Activated B cell treated with CpG ODN at 0.5 μM for 24 hours (primary cell): ENCODE measurements at regions not wholly inside any gene's neighbourhood (a gene's known extent, or its start where the extent isn't known, plus 50 kb on each side); places are given as distances from the start of the nearest gene placed in this dataset.

Experiments used
- ATAC-seq: fragments of 200-7000 bp; cut with Tn5 transposase; one replicate; pipeline ENCODE4 v1.10.0; 2021; ENCODE audit warnings: low read depth, mild to moderate bottlenecking, moderate library complexity
- CTCF ChIA-PET: fragments of 350-600 bp; sonication (Branson Sonifier 250); formaldehyde crosslinking; loops from one replicate; lab custom pipeline; 2021; ENCODE audit warnings: antibody characterized with exemption; lab: Charles Lee
- POLR2A ChIA-PET: fragments of 350-600 bp; sonication (Branson Sonifier 250); formaldehyde crosslinking; loops from one replicate; lab custom pipeline; 2021; ENCODE audit warnings: antibody characterized with exemption; lab: Charles Lee
- DNase-seq: peaks from one replicate; pipeline ENCODE4 v3.0.0; 2022
- H3K27ac Mint-ChIP-seq: one replicate; pipeline ENCODE4 v1.8.0; 2020; ENCODE audit warnings: mixed read lengths
- H3K27me3 Mint-ChIP-seq: one replicate; pipeline ENCODE4 v1.8.0; 2021; ENCODE audit warnings: mixed read lengths
- H3K36me3 Mint-ChIP-seq: one replicate; pipeline ENCODE4 v1.8.0; 2021; ENCODE audit warnings: low read depth, mixed read lengths
- H3K4me1 Mint-ChIP-seq: one replicate; pipeline ENCODE4 v1.8.0; 2021; ENCODE audit warnings: mixed read lengths
- H3K4me3 Mint-ChIP-seq: one replicate; pipeline ENCODE4 v1.8.0; 2020; ENCODE audit warnings: mild to moderate bottlenecking, mixed read lengths
- H3K9me3 Mint-ChIP-seq: one replicate; pipeline ENCODE4 v1.8.0; 2020; ENCODE audit warnings: mixed read lengths
- intact Hi-C: fragments of 100-400 bp; cut with micrococcal nuclease; formaldehyde crosslinking; loops from one replicate; pipeline ENCODE4 v1.15.1; 2024
- TF ChIP-seq, protein P1 (sequence below): fragments of 200-600 bp; IDR thresholded peaks from one replicate; pipeline ENCODE4 v1.8.0; 2022; ENCODE audit warnings: antibody characterized with exemption, mild to moderate bottlenecking

GRCh38 chr11:97201743-97202612 is 812.2 kb downstream of the JRKL start:
- H3K4me1 Mint-ChIP-seq, result no peaks in the 10 kb centered on the region
- no peaks in the 10 kb centered on the region for H3K27me3 Mint-ChIP-seq
- peaks cover 4% of the 10 kb centered on the region for H3K9me3 Mint-ChIP-seq
- DNase-seq, result no peak
- TF ChIP-seq, protein P1, sequence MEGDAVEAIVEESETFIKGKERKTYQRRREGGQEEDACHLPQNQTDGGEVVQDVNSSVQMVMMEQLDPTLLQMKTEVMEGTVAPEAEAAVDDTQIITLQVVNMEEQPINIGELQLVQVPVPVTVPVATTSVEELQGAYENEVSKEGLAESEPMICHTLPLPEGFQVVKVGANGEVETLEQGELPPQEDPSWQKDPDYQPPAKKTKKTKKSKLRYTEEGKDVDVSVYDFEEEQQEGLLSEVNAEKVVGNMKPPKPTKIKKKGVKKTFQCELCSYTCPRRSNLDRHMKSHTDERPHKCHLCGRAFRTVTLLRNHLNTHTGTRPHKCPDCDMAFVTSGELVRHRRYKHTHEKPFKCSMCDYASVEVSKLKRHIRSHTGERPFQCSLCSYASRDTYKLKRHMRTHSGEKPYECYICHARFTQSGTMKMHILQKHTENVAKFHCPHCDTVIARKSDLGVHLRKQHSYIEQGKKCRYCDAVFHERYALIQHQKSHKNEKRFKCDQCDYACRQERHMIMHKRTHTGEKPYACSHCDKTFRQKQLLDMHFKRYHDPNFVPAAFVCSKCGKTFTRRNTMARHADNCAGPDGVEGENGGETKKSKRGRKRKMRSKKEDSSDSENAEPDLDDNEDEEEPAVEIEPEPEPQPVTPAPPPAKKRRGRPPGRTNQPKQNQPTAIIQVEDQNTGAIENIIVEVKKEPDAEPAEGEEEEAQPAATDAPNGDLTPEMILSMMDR, result no peak
- H3K4me3 Mint-ChIP-seq, result no peak overlapping the region
- no peak for ATAC-seq
- H3K36me3 Mint-ChIP-seq, result no peaks in the 10 kb centered on the region
- intact Hi-C loops, result no loop called here
- no peak overlapping the region for H3K27ac Mint-ChIP-seq
- CTCF ChIA-PET, result no interaction called here
- POLR2A ChIA-PET, result no interaction called here

- ATAC-seq, result no peak
- Mint-ChIP-seq H3K4me1 (no peaks in the 10 kb centered on the region), H3K27me3 (no peaks in the 10 kb centered on the region), H3K36me3 (no peaks in the 10 kb centered on the region), H3K27ac (no peak overlapping the region), H3K9me3 (peaks cover 4% of the 10 kb centered on the region), H3K4me3 (no peak overlapping the region)
- POLR2A ChIA-PET, result no interaction called here
- CTCF ChIA-PET, result no interaction called here
- TF ChIP-seq, protein P1, result no peak
- intact Hi-C loops, result no loop called here
- no peak for DNase-seq
These were observed 812.9 kb downstream of the JRKL start for GRCh38 chr11:97202613-97203292.

GRCh38 chr11:97218011-97218410 is 828.2 kb downstream of the JRKL start:
- peaks cover 6% of the 10 kb centered on the region for H3K9me3 Mint-ChIP-seq
- H3K36me3 Mint-ChIP-seq, result no peaks in the 10 kb centered on the region
- H3K4me3 Mint-ChIP-seq, result no peak overlapping the region
- intact Hi-C loops, result no loop called here
- TF ChIP-seq, protein P1, result no peak
- ChIA-PET CTCF (no interaction called here), POLR2A (no interaction called here)
- DNase-seq (no peak), ATAC-seq (no peak)
- H3K27ac Mint-ChIP-seq, result no peak overlapping the region
- no peaks in the 10 kb centered on the region for H3K4me1 Mint-ChIP-seq
- H3K27me3 Mint-ChIP-seq, result no peaks in the 10 kb centered on the region

DNA sequence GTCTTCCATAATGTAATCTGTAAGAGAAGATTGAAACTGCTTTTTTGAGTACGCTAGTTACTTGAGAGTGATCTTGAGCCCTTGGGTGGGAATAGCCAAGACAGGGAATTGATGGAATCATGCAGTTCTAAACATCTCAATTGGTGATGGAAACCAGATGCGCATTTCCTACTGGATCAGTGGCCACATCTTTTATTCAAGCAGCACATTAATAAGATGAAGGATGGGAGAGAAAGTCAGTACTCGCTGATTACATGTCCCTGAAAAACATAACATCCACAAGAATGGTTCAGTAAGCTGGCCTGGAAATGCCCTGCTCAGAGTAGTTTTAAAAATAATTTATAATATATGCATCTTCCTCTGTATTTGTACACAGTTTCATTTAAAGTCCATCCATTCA is 833.8 kb downstream of the JRKL start:
- Mint-ChIP-seq H3K4me1 (no peaks in the 10 kb centered on the region), H3K36me3 (no peaks in the 10 kb centered on the region), H3K9me3 (peaks cover 2% of the 10 kb centered on the region), H3K27me3 (no peaks in the 10 kb centered on the region), H3K4me3 (no peak overlapping the region), H3K27ac (no peak overlapping the region)
- CTCF ChIA-PET, result no interaction called here
- POLR2A ChIA-PET, result no interaction called here
- intact Hi-C loops, result no loop called here
- ATAC-seq, result no peak
- no peak for DNase-seq
- TF ChIP-seq, protein P1, result no peak

DNA sequence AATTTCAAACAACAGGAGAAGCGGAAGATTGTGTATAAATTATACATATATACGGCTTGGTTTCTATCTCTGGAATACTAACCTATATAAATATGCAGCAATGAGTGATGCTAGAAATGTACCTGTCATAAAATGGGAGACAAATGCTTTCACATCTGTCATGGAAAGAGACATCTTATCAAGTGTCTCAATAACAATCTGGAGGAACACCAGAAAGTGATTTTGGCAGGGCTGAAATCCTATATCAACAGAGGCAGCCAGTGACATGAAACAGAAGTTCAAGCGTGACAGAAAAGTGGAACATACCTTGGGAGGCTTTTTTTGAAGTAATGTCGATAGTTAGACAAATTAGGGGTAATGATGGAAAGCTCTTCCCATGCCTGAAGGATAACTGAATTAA is 834.6 kb downstream of the JRKL start:
- intact Hi-C loops, result no loop called here
- TF ChIP-seq, protein P1, result no peak
- ATAC-seq (no peak), DNase-seq (no peak)
- no peaks in the 10 kb centered on the region for H3K36me3 Mint-ChIP-seq
- H3K27me3 Mint-ChIP-seq, result no peaks in the 10 kb centered on the region
- H3K4me1 Mint-ChIP-seq, result no peaks in the 10 kb centered on the region
- CTCF ChIA-PET, result no interaction called here
- no peak overlapping the region for H3K4me3 Mint-ChIP-seq
- no peak overlapping the region for H3K27ac Mint-ChIP-seq
- POLR2A ChIA-PET, result no interaction called here
- H3K9me3 Mint-ChIP-seq, result peaks cover 4% of the 10 kb centered on the region
